NCI-H524 treated with DMSO at 0.1 percent for 48 hours (cell line): ENCODE measurements at regions not wholly inside any gene's neighbourhood (a gene's known extent, or its start where the extent isn't known, plus 50 kb on each side); places are given as distances from the start of the nearest gene placed in this dataset.
"Not testable (repeated sequence)": the region's sequence is repeated elsewhere in the genome, so short reads cannot be mapped to it uniquely, and the experiment has no call there.

Experiments
- DNase-seq: peaks from one replicate; lab custom pipeline; 2025; lab: John Stamatoyannopoulos, UW

- DNase-seq = no peak
These were observed 62.1 kb downstream of the ZWINT start for GRCh38 chr10:56298941-56299340.

- no peak for DNase-seq
These were observed 64.4 kb downstream of the ZWINT start for GRCh38 chr10:56296618-56297017.

GRCh38 chr10:56288403-56288802, 72.7 kb downstream of the ZWINT start:
- DNase-seq = no peak

GRCh38 chr10:56286096-56286495, 75.0 kb downstream of the ZWINT start:
- DNase-seq = no peak

- no peak for DNase-seq
These were observed 81.8 kb downstream of the ZWINT start for GRCh38 chr10:56279270-56279669.

- no peak for DNase-seq
These were observed 91.9 kb downstream of the ZWINT start for GRCh38 chr10:56269181-56269580.

- no peak for DNase-seq
These were observed 94.9 kb downstream of the ZWINT start for GRCh38 chr10:56266120-56266519.

- DNase-seq = no peak
These were observed 102.1 kb downstream of the ZWINT start for GRCh38 chr10:56258991-56259390.

- no peak for DNase-seq
These were observed 102.7 kb downstream of the ZWINT start for GRCh38 chr10:56258378-56258777.

- no peak for DNase-seq
These were observed 105.8 kb downstream of the ZWINT start for GRCh38 chr10:56255298-56255697.

- no peak for DNase-seq
These were observed 120.6 kb downstream of the ZWINT start for GRCh38 chr10:56240471-56240870.

- DNase-seq = no peak
These were observed 129.6 kb downstream of the ZWINT start for GRCh38 chr10:56231436-56231835.

- no peak for DNase-seq
These were observed 138.8 kb downstream of the ZWINT start for GRCh38 chr10:56222237-56222636.

GRCh38 chr10:56212951-56213350, 148.1 kb downstream of the ZWINT start:
- DNase-seq = no peak

GRCh38 chr10:56181607-56182006, 179.5 kb downstream of the ZWINT start:
- DNase-seq = no peak

GRCh38 chr10:56178210-56178609, 182.8 kb downstream of the ZWINT start:
- DNase-seq = no peak

- not testable (repeated sequence) for DNase-seq
These were observed 206.0 kb downstream of the ZWINT start for GRCh38 chr10:56155091-56155513.

GRCh38 chr10:56146806-56147205, 214.3 kb downstream of the ZWINT start:
- no peak for DNase-seq

GRCh38 chr10:56142092-56142728, 218.8 kb downstream of the ZWINT start:
- DNase-seq = no peak

GRCh38 chr10:56139405-56139804, 221.7 kb downstream of the ZWINT start:
- no peak for DNase-seq

GRCh38 chr10:56135828-56136227, 225.2 kb downstream of the ZWINT start:
- no peak for DNase-seq

GRCh38 chr10:56123247-56123646, 237.8 kb downstream of the ZWINT start:
- DNase-seq = no peak

- DNase-seq = no peak
These were observed 244.4 kb downstream of the ZWINT start for GRCh38 chr10:56116684-56117083.

- DNase-seq = no peak
These were observed 251.6 kb downstream of the ZWINT start for GRCh38 chr10:56109454-56109853.
